UCSD-AML1 (cell line): ENCODE measurements at regions not wholly inside any gene's neighbourhood (a gene's known extent, or its start where the extent isn't known, plus 50 kb on each side); places are given as distances from the start of the nearest gene placed in this dataset.
"Not testable (repeated sequence)": the region's sequence is repeated elsewhere in the genome, so short reads cannot be mapped to it uniquely, and the experiment has no call there.

Experiments
- DNase-seq: peaks from one replicate; lab custom pipeline; 2025; ENCODE audit not compliant: unreplicated experiment; lab: John Stamatoyannopoulos, UW

DNA sequence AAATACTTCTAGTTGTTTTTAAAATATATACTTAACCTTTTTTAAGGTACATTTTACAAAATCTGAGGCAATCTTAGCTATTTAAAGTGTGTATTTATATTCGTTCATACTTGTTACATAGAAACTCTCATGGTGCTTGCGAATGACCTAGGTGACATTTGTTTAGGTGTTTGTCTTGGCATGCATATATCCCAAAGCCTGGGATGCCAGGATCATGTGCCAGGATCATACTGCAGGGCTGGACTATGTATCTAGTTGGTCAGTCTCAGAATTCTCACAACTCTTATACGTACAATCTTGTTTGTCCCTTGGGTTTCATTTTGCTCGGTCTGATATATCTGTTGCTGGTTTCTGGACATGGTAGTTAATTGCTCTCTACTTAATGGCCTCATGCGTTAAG is 109.9 kb upstream of the WIPF3 start:
- DNase-seq, result not testable (repeated sequence)

DNA sequence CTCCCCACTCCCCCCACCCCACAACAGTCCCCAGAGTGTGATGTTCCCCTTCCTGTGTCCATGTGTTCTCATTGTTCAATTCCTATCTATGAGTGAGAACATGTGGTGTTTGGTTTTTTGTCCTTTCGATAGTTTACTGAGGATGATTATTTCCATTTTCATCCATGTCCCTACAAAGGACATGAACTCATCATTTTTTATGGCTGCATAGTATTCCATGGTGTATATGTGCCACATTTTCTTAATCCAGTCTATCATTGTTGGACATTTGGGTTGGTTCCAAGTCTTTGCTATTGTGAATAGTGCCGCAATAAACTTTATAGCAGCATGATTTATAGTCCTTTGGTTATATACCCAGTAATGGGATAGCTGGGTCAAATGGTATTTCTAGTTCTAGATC is 106.6 kb upstream of the WIPF3 start:
- DNase-seq, result not testable (repeated sequence)

DNA sequence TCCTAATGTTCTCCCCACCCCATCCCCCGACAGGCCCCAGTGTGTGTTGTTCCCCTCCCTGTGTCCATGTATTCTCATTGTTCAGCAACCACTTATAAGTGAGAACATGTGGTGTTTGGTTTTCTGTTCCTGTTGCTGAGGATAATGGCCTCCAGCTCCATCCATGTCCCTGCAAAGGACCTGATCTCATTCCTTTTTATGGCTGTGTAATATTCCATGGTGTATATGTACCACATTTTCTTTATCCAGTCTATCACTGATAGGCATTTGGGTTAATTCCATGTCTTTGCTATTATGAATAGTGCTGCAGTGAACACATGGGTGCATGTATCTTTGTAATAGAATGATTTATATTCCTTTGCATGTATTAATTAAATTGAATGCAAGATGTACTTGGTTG is 104.8 kb upstream of the WIPF3 start:
- DNase-seq, result not testable (repeated sequence)

DNA sequence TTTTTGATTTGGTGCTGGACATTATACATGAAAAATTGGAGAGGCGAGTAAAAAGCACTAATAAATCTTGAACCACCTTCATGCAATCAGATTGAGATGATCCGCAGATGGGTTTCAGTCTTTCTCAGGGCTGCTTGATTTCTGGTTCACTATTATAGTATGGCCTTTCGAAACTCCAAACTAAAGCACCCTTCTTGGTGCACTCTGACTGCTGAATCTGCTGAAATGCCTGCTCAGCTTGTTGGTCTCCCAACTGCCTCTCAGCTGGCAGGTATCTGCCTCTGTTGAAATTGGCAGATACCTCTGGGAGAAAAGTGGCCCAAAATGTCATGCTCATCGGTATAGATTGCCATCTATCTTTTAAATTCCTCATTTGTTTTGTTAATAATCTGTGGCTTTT is 102.5 kb upstream of the WIPF3 start:
- DNase-seq, result not testable (repeated sequence)

DNA sequence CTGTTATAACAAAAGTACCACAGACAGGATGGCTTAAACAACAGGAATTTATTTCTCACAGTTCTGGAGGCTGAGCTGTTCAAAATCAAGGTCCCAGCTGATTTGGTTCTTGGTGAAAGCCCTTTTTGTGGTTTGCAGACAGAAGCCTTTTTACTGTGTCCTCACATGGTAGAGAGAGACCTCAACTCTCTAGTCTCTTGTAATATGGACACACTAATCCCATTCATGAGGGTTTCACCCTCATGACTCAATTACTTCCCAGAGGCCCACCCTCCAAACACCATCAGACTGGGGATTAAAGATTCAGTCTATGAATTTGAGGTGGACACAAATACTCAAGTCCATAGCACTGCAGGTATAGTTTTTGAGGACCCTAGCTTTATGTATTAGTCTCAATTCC is 97.3 kb upstream of the WIPF3 start:
- DNase-seq, result not testable (repeated sequence)

DNA sequence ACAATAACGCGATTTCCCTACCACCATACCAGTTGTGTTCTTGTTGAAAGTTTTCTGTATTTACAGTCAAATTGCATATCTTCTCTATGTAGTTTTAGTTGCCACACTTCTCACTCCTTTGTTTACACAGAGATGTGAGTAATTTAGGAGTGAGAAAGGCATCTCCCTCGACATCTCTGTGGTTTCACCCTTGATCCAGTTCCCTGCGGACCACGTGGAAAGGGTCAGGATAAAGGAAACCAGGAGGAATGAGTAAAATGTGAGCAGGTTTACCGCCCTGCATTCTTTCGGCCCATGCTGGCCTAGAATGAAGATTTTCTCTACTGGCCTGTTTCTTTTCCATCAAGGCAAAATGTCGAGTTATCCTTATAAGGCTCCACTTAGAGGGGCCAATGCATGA is 83.2 kb upstream of the WIPF3 start:
- DNase-seq, result not testable (repeated sequence)

DNA sequence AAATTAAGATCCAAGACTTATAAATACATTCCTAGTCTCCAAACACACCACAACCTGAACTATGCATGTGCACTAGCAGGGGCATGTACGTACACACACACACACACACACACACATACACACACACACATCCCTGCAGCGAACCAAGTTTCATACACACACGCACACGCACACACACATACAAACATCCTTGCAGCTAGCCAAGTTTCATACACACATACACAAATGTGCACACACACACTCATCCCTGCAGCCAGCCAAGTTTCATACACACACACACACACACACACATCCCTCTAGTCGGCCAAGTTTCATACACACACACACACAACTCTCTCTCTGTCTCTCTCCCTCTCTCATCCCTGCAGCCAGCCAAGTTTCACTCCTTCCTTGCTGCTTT is 82.7 kb upstream of the WIPF3 start:
- no peak for DNase-seq

DNA sequence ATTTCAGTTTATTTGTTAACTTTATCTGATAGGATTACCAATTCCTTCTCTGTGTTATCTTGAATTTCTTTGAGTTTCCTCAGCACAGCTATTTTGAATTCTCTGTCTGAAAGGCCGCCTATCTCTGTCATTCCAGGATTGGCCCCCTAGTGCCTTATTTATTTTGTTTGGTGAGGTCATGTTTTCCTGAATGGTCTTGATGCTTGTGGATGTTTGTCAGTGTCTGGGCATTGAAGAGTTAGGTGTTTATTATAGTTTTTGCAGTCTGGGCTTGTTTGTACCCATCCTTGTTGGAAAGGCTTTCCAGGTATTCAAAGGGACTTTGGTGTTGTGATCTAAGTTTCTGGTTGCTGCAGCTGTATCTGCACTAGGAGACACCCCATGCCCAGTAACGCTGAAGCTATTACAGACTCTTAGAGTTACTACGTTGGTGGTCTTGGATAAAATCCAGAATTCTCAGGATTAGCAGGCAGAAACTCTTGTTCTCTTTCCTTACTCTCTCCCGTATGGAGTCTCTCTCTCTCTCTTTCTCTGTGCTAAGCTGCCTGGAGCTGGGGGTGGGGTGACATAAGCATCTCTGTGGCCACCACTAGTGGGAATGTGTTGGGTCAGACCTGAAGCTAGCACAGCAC is 76.7 kb upstream of the WIPF3 start:
- DNase-seq, result not testable (repeated sequence)

DNA sequence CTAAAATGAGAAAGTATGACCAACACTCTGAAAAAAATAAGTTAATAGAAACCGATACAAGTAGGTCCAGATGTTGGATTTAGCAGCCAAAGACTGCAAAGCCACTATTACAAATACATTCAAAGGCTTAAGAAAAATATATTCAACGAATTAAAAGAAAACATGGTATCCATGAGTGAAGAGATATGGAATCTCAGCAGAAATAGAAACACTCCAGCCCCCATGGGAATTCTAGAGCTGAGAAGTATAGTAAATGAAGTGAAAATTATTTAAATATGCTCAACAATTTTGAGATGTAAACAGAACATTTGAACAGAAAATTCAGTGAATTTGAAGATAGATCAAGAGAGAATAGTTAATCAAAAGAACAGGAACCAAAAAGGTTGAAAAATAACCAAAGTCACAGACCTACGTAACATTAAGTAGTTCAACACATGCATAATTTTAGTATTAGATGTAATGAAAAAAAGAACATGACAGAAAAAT is 72.0 kb upstream of the WIPF3 start:
- DNase-seq, result no peak

DNA sequence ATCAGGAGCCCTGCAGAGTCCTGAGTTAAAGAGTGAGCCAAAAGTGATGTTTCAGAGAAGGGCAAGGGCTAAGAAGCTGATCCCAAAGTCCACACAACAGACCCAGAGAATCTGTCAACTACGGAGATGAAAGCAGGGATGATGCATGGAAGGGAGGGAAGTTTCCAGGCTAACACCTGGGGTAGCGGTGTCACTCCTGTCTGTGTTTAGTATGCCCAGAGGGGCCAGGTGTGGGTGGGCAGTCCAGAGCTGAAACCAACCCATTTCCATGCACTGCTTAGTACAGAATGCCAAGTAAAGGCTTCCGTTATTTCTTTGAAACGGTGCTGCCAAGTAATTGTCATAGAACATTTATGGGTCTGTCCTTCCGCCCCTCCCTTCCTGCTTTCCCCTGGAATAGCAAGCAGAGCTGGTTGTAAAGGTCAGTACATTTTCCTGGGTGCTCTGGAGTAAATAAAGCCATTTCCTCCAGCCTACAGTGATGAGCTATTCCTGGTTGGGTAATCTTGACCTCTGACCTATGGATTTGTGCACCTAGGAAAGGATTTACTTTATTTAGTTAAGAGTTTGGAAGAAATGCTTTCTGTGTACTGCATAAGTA is 58.6 kb upstream of the WIPF3 start:
- DNase-seq, result not testable (repeated sequence)

DNA sequence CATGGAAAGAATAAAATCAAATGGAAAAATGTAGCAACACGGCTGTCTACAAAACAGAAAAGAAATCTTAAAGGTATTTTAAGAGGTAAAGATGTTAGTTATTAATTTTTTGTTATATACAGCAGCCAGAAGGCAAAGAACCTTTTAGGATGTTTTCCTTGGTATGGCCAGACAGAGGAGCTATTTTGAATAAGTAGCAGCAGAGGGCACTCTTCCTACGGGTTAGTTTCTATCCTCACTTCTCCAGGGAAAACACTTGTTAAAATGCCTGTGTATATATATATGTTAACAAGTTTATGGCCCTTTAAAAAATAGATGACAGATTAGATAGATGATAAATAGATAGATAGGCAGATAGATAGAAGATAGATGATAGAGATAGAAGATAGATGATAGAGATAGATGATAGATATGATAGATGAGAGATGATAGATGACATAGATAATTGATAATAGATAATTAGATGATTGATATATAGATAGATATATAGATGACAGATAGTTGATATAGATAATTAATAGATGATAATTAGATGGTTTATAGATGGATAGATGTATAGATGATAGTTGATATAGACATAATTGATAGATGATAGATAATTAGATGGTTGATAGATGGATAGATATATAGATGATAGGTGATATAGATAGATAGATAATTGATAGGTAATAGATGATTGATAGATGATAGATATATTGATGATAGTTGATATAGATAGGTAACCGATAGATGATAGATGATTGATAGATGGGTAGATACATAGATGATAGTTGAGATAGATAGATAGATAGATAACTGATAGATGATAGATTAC is 57.8 kb upstream of the WIPF3 start:
- DNase-seq, result no peak

DNA sequence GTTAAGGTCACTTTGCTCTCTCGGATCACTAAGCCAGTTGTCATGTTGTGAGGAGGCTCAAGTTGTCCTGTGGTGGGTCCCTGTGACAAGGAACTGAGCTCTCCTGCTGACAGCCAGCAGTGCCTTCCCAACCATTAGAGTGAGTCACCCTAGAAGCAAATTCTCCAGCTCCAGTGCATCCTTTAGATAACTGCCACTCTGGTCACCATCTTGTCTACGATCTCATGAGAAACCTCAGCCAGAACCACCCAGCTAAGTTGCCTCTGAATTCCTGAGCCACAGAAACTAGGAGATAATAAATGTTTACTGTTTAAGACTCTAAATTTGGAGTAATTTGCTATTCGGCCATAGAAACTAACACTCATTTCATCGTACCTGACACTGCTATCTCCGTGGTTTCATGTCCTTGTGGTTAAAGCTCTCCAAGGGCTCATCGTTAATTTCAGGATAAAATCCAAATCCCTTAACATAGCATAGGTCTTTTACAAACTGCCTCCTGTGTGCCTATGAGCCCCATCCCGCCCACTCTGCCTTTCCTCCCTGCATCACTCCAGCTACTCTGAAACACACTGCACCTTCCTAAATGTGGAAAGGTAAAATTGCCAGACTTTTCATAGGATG is 56.5 kb upstream of the WIPF3 start:
- no peak for DNase-seq

DNA sequence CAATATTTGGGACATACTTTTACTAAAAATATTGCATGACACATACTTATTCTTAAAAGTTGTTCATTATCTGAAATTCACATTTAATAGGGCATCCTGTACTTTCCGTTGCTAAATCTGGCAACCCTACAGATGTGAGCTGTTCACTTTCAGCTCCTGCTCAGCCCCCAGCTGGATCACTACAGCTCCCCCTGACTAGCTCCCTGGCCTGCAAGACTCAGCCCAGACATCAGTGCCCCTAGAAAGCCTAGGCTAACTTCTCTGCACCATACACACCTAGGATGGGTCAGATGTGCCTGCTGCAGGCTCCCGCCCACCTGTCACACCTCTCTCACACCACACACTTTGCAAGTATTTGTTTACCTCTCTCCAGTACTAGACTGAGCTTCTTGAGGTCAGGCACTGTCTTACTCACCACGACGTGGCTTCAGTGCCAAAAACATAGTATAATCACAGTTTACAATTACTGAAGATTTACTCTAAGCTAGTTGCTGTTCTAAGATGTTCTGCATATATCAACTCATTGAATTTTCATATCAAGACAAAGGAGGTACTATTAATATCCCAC is 55.9 kb upstream of the WIPF3 start:
- DNase-seq, result not testable (repeated sequence)

DNA sequence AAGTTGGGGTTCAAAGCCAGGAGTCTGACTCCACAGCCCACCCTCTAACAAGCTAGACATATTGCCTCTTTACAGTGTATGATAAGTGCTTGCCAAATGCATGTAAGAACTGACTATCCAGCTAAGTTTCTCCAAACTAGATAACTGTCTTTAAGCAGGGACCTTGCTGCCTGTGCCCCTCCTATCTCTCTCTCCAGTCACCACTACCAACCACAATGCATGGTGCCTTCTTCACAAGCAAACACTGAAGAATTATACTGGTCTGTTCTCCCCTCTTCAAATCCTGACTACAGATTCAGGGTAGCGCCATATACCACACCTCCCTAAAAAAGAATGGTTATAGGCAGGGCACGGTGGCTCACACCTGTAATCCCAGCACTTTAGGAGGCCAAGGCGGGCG is 55.3 kb upstream of the WIPF3 start:
- not testable (repeated sequence) for DNase-seq

DNA sequence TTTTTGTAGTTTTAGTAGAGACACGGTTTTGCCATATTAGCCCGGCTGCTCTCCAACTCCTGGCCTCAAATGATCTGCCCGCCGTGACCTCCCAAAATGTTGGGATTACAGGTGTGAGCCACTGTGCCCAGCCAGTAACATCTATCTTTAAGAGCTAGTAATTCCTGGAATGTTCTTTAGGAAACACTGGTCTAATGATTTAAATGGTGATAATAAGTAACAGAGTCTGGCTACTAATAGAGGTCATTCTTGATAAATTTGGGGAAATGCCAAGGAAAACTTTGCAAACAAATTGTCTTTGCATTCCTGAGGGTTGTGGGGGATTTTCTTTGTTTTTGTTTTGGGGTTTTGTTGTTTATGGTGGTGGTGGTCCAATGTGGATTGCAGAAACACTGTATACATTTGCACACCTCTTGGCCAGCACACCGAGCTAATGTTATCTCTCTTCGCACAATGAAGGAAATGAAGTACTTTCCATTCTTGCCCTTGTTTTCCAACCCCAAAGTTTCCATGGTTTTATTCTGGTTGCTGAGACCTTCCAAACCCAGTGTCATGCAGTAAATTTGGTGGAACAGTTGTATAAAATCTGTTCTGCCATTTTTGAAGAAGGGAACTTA is 51.3 kb upstream of the WIPF3 start:
- DNase-seq, result no peak
